HG03095 (cell line): ENCODE measurements at regions not wholly inside any gene's neighbourhood (a gene's known extent, or its start where the extent isn't known, plus 50 kb on each side); places are given as distances from the start of the nearest gene placed in this dataset.
"Not testable (repeated sequence)": the region's sequence is repeated elsewhere in the genome, so short reads cannot be mapped to it uniquely, and the experiment has no call there.

Source experiments
- ATAC-seq: cut with Tn5 transposase; IDR thresholded peaks from one replicate; pipeline ENCODE4 v1.9.1; 2021; ENCODE audit warnings: moderate library complexity; ENCODE audit not compliant: unreplicated experiment

- ATAC-seq: no peak
These were observed 531.0 kb upstream of the COBL start for GRCh38 chr7:51847461-51848134.

- not testable (repeated sequence) for ATAC-seq
These were observed 522.5 kb upstream of the COBL start for GRCh38 chr7:51839130-51839529.

GRCh38 chr7:51827631-51828030, 511.0 kb upstream of the COBL start:
- no peak for ATAC-seq

- no peak for ATAC-seq
These were observed 507.4 kb upstream of the COBL start for GRCh38 chr7:51824050-51824449.

- no peak for ATAC-seq
These were observed 506.8 kb upstream of the COBL start for GRCh38 chr7:51823437-51823836.

GRCh38 chr7:51817694-51818225, 501.2 kb upstream of the COBL start:
- no peak for ATAC-seq

GRCh38 chr7:51805783-51806431, 489.3 kb upstream of the COBL start:
- not testable (repeated sequence) for ATAC-seq

- no peak for ATAC-seq
These were observed 486.1 kb upstream of the COBL start for GRCh38 chr7:51802718-51803117.

- no peak for ATAC-seq
These were observed 480.8 kb upstream of the COBL start for GRCh38 chr7:51797371-51797770.

GRCh38 chr7:51792796-51793195, 476.2 kb upstream of the COBL start:
- ATAC-seq: no peak

- no peak for ATAC-seq
These were observed 472.9 kb upstream of the COBL start for GRCh38 chr7:51789489-51789888.

- no peak for ATAC-seq
These were observed 469.7 kb upstream of the COBL start for GRCh38 chr7:51786284-51786683.

GRCh38 chr7:51785876-51786275, 469.3 kb upstream of the COBL start:
- ATAC-seq: no peak

GRCh38 chr7:51785171-51785570, 468.6 kb upstream of the COBL start:
- no peak for ATAC-seq

GRCh38 chr7:51783241-51783640, 466.6 kb upstream of the COBL start:
- ATAC-seq: no peak

- no peak for ATAC-seq
These were observed 461.5 kb upstream of the COBL start for GRCh38 chr7:51778121-51778520.

GRCh38 chr7:51774178-51774577, 457.6 kb upstream of the COBL start:
- ATAC-seq: no peak

GRCh38 chr7:51772190-51772589, 455.6 kb upstream of the COBL start:
- ATAC-seq: no peak

- ATAC-seq: no peak
These were observed 448.4 kb upstream of the COBL start for GRCh38 chr7:51764976-51765375.

GRCh38 chr7:51759985-51760384, 443.4 kb upstream of the COBL start:
- ATAC-seq: no peak

GRCh38 chr7:51757960-51758359, 441.4 kb upstream of the COBL start:
- ATAC-seq: no peak

- ATAC-seq: no peak
These were observed 416.3 kb upstream of the COBL start for GRCh38 chr7:51732951-51733350.

- ATAC-seq: no peak
These were observed 415.5 kb upstream of the COBL start for GRCh38 chr7:51732116-51732515.
